GM12878 (cell line): ENCODE measurements at regions not wholly inside any gene's neighbourhood (a gene's known extent, or its start where the extent isn't known, plus 50 kb on each side); places are given as distances from the start of the nearest gene placed in this dataset.

Experiments
- ATAC-seq: fragments of 200-7000 bp; cut with Tn5 transposase; 3 replicates; pipeline ENCODE4 v1.9.1; 2020; ENCODE audit warnings: mild to moderate bottlenecking, moderate library complexity
- BruUV-seq: library from RNA; stranded (reverse); fragments of 400-500 nt; replicated peaks from 2 replicates; lab custom pipeline; 2021; lab: Mats Ljungman, UMichigan
- CTCF ChIA-PET: fragments of 300-600 bp; sonication (Branson Sonifier 250); formaldehyde crosslinking; extraction: SDS; loops from one replicate; lab custom pipeline; 2021; ENCODE audit warnings: inconsistent platforms; lab: Yijun Ruan, JAX
- POLR2A ChIA-PET: fragments of 350-600 bp; formaldehyde crosslinking; extraction: SDS; loops from one replicate; lab custom pipeline; 2021; ENCODE audit warnings: inconsistent platforms; lab: Charles Lee
- RAD21 ChIA-PET: fragments of 300-600 bp; sonication (Branson Sonifier 250); formaldehyde crosslinking; loops from one replicate; lab custom pipeline; 2023; ENCODE audit warnings: antibody characterized with exemption; ENCODE audit not compliant: unreplicated experiment; lab: Charles Lee
- SMC1A ChIA-PET: fragments of 300-600 bp; sonication (Branson Sonifier 250); formaldehyde crosslinking; loops from one replicate; lab custom pipeline; 2023; ENCODE audit not compliant: unreplicated experiment, uncharacterized antibody; lab: Charles Lee
- DNase-seq: peaks from one replicate; pipeline ENCODE4 v3.0.0-alpha.2; 2011; ENCODE audit warnings: low read depth, low spot score
- FAIRE-seq: peaks from 3 replicates; lab custom pipeline; 2011; peaks lifted over from hg19 to GRCh38; lab: Jason Lieb, UNC
- H2AFZ ChIP-seq: 2 replicates; pipeline ENCODE4 v1.6.0; 2011; ENCODE audit warnings: low read depth, low read length, control low read depth; ENCODE audit not compliant: control insufficient read depth
- H3K27ac ChIP-seq: 2 replicates; pipeline ENCODE4 v1.5.1; 2011; ENCODE audit warnings: control low read depth; ENCODE audit not compliant: control insufficient read depth, insufficient read depth
- H3K27me3 ChIP-seq, 2 experiments: replicated peaks in 1 of 2; 2 replicates each; pipeline versions ENCODE4 v1.6.0 to v1.6.1; 2011; ENCODE audit warnings: low read length in 1 of 2; ENCODE audit not compliant: control insufficient read depth in 2 of 2, insufficient read depth in 2 of 2
- H3K36me3 ChIP-seq, 2 experiments: 2 replicates each; pipeline ENCODE4 v1.5.1; 2011; ENCODE audit warnings: low read length in 1 of 2; ENCODE audit not compliant: control insufficient read depth in 2 of 2, insufficient read depth in 2 of 2
- H3K4me1 ChIP-seq: 2 replicates; pipeline ENCODE4 v1.6.1; 2011; ENCODE audit warnings: mild to moderate bottlenecking, low read length, moderate library complexity, mixed read lengths; ENCODE audit not compliant: control insufficient read depth, insufficient read depth
- H3K4me2 ChIP-seq: 2 replicates; pipeline ENCODE4 v1.6.0; 2011; ENCODE audit warnings: control low read depth; ENCODE audit not compliant: control insufficient read depth, insufficient read depth
- H3K4me3 ChIP-seq: fragments of 200-600 bp; sonication (generic); 2 replicates; pipeline ENCODE4 v1.5.1; 2016
- H3K79me2 ChIP-seq: 2 replicates; pipeline ENCODE4 v1.6.0; 2011; ENCODE audit warnings: low read length; ENCODE audit not compliant: control insufficient read depth, insufficient read depth
- H3K9ac ChIP-seq: 2 replicates; pipeline ENCODE4 v1.8.0; 2011; ENCODE audit warnings: low read length, control low read depth, mixed read lengths; ENCODE audit not compliant: control insufficient read depth, insufficient read depth
- H3K9me3 ChIP-seq: replicated peaks from 3 replicates; pipeline ENCODE4 v1.5.1; 2011; ENCODE audit warnings: mild to moderate bottlenecking, low read length; ENCODE audit not compliant: control insufficient read depth, insufficient read depth
- H4K20me1 ChIP-seq: 2 replicates; pipeline ENCODE4 v1.6.0; 2011; ENCODE audit not compliant: control insufficient read depth, insufficient read depth
- ASH2L ChIP-seq: fragments of 300-600, 200-600 bp; sonication (generic); IDR thresholded peaks from 2 replicates; pipeline ENCODE4 v1.6.1; 2017; ENCODE audit warnings: low read depth, mild to moderate bottlenecking, borderline replicate concordance
- ESRRA ChIP-seq: IDR thresholded peaks from 2 replicates; pipeline ENCODE4 v1.6.1; 2012; ENCODE audit warnings: mild to moderate bottlenecking, low read length, improper control_type of control experiment
- FOXK2 ChIP-seq: fragments of 450-650 bp; IDR thresholded peaks from 2 replicates; pipeline ENCODE4 v1.6.1; 2017; ENCODE audit warnings: mild to moderate bottlenecking, moderate library complexity
- JUNB ChIP-seq: IDR thresholded peaks from 2 replicates; pipeline ENCODE4 v1.6.1; 2016; ENCODE audit warnings: antibody characterized with exemption, mild to moderate bottlenecking
- LARP7 ChIP-seq: fragments of 450-650 bp; IDR thresholded peaks from 2 replicates; pipeline ENCODE4 v1.6.1; 2017; ENCODE audit warnings: mild to moderate bottlenecking
- MEF2A ChIP-seq: IDR thresholded peaks from 2 replicates; pipeline ENCODE4 v1.6.1; 2011; ENCODE audit warnings: low read depth, mild to moderate bottlenecking, low read length, moderate library complexity; ENCODE audit not compliant: insufficient read depth
- MYB ChIP-seq: fragments of 150-350 bp; IDR thresholded peaks from 2 replicates; pipeline ENCODE4 v1.6.1; 2014; ENCODE audit warnings: mild to moderate bottlenecking, low read depth, low read length, borderline replicate concordance
- RELB ChIP-seq: fragments of 450-650 bp; IDR thresholded peaks from 2 replicates; pipeline ENCODE4 v1.6.1; 2017; ENCODE audit warnings: low read depth, mild to moderate bottlenecking, moderate library complexity
- ZZZ3 ChIP-seq: IDR thresholded peaks from 2 replicates; pipeline ENCODE4 v1.6.1; 2011; ENCODE audit warnings: low read depth; ENCODE audit not compliant: control insufficient read depth, insufficient read length
- WGBS: methylation state at CpG from one replicate; pipeline ENCODE4 v1.1.6; 2016; ENCODE audit warnings: low lambda C conversion rate; ENCODE audit not compliant: insufficient replicate concordance, insufficient coverage; ENCODE audit errors: missing lambda C conversion rate; 5-methylcytosine and 5-hydroxymethylcytosine counted together
- in situ Hi-C: fragments of 300-500 bp; cut with MboI; formaldehyde crosslinking; loops from 9 replicates; pipeline ENCODE4 v1.14.3; 2018; ENCODE audit warnings: mixed read lengths
- intact Hi-C: fragments of 100-400 bp; cut with micrococcal nuclease; formaldehyde crosslinking; loops from one replicate; pipeline ENCODE4 v1.14.2; 2022; ENCODE audit not compliant: unreplicated experiment
- TF ChIP-seq, protein P1 (sequence below): IDR thresholded peaks from 2 replicates; pipeline ENCODE4 v1.6.1; 2011; ENCODE audit warnings: low read depth, low read length, improper control_type of control experiment, borderline replicate concordance
- TF ChIP-seq, protein P2 (sequence below): IDR thresholded peaks from 2 replicates; pipeline ENCODE4 v1.6.1; 2012; ENCODE audit warnings: improper control_type of control experiment, low read depth, low read length; ENCODE audit not compliant: insufficient replicate concordance

- no peak for TF ChIP-seq RELB
These were observed 69.8 kb upstream of the SCAF4 start (continued) for GRCh38 chr21:31801551-31802219.

GRCh38 chr21:31798842-31799704, 67.2 kb upstream of the SCAF4 start:
- H3K4me1 ChIP-seq: no peaks in the 10 kb centered on the region
- H3K9ac ChIP-seq: no peak overlapping the region
- H3K27me3 ChIP-seq: no peaks in the 10 kb centered on the region
- WGBS: 48% methylated on average over 15 of the region's 15 CpGs
- intact Hi-C loops: no loop called here
- H3K27ac ChIP-seq: no peak overlapping the region
- TF ChIP-seq ZZZ3: no peak
- no peak for TF ChIP-seq JUNB
- TF ChIP-seq MYB: no peak
- no peak for TF ChIP-seq LARP7
- TF ChIP-seq, protein P1, sequence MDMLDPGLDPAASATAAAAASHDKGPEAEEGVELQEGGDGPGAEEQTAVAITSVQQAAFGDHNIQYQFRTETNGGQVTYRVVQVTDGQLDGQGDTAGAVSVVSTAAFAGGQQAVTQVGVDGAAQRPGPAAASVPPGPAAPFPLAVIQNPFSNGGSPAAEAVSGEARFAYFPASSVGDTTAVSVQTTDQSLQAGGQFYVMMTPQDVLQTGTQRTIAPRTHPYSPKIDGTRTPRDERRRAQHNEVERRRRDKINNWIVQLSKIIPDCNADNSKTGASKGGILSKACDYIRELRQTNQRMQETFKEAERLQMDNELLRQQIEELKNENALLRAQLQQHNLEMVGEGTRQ: no peak
- TF ChIP-seq MEF2A: no peak
- TF ChIP-seq ASH2L: no peak
- TF ChIP-seq, protein P2, sequence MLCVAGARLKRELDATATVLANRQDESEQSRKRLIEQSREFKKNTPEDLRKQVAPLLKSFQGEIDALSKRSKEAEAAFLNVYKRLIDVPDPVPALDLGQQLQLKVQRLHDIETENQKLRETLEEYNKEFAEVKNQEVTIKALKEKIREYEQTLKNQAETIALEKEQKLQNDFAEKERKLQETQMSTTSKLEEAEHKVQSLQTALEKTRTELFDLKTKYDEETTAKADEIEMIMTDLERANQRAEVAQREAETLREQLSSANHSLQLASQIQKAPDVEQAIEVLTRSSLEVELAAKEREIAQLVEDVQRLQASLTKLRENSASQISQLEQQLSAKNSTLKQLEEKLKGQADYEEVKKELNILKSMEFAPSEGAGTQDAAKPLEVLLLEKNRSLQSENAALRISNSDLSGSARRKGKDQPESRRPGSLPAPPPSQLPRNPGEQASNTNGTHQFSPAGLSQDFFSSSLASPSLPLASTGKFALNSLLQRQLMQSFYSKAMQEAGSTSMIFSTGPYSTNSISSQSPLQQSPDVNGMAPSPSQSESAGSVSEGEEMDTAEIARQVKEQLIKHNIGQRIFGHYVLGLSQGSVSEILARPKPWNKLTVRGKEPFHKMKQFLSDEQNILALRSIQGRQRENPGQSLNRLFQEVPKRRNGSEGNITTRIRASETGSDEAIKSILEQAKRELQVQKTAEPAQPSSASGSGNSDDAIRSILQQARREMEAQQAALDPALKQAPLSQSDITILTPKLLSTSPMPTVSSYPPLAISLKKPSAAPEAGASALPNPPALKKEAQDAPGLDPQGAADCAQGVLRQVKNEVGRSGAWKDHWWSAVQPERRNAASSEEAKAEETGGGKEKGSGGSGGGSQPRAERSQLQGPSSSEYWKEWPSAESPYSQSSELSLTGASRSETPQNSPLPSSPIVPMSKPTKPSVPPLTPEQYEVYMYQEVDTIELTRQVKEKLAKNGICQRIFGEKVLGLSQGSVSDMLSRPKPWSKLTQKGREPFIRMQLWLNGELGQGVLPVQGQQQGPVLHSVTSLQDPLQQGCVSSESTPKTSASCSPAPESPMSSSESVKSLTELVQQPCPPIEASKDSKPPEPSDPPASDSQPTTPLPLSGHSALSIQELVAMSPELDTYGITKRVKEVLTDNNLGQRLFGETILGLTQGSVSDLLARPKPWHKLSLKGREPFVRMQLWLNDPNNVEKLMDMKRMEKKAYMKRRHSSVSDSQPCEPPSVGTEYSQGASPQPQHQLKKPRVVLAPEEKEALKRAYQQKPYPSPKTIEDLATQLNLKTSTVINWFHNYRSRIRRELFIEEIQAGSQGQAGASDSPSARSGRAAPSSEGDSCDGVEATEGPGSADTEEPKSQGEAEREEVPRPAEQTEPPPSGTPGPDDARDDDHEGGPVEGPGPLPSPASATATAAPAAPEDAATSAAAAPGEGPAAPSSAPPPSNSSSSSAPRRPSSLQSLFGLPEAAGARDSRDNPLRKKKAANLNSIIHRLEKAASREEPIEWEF: no peak
- no peak for TF ChIP-seq ESRRA
- TF ChIP-seq FOXK2: no peak
- CTCF ChIA-PET: interaction anchor here (0.7 kb wide), 1 partner anchor 459 kb away, joined by 3 read pairs; no protein-coding TSS in a partner anchor
- RAD21 ChIA-PET: no interaction called here
- in situ Hi-C loops: no loop called here
- POLR2A ChIA-PET: interaction anchor here (0.7 kb wide), 1 partner anchor 88 kb away, joined by 4 read pairs; no protein-coding TSS in a partner anchor
- no peaks in the 10 kb centered on the region for H3K36me3 ChIP-seq
- no peaks in the 10 kb centered on the region for H3K79me2 ChIP-seq
- SMC1A ChIA-PET: no interaction called here
- FAIRE-seq (no peak), ATAC-seq (no peak), DNase-seq (no peak)
- H4K20me1 ChIP-seq: no peaks in the 10 kb centered on the region
- no TSS peak for BruUV-seq
- no peaks in the 10 kb centered on the region for H3K9me3 ChIP-seq
- H3K4me3 ChIP-seq: no peak overlapping the region
- H2AFZ ChIP-seq: no peak overlapping the region
- H3K4me2 ChIP-seq: no peak overlapping the region
